ENCODE measurements at regions not wholly inside any gene's neighbourhood (a gene's known extent, or its start where the extent isn't known, plus 50 kb on each side); places are given as distances from the start of the nearest gene placed in this dataset.
A peak's percentile ranks its signal among the peaks of the same experiment; 100 is the strongest.

DNA sequence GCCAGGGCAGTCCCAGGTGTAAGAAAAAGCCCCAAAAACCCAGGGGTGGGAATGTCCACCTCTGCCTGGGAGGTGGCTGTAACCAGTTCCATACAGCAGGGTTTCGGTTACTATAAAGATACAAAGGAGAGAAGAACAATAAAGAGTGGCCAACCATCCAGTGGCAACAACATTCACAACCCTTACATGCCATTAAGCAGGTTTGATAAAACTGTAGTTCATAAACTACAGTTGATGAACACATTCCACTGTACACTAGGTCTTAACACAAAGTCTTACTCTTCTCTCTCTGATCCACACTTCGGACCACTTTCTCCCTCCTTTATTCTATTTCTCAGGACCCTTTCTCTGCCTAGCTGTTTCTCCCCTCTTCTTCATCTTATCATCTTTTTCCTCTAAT, 152.0 kb downstream of the TLE3 start:
- DNase-seq (ENCODE audit: low read depth in 3 of 3), result no peak

DNA sequence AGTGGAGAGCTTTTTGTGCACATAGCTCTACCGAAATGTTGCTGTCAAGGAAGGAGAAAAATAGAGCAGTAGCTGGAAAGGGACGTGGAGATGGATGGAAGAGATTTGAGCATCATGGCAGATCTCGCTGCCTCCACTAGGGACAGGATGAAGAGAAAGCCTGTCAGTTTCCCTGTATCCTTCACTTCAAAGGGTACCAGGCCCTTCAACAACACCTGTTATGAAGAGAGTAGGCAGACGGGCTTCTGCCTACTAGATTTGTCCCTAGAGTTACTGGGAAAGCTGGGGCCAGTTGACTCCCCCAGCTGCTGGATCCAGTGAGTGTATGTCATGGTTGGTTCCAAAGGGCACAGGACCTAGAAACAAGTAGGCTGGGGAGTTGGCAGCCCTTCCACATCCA, 150.8 kb downstream of the TLE3 start:
- no peak for DNase-seq (ENCODE audit: low read depth in 3 of 3)

DNA sequence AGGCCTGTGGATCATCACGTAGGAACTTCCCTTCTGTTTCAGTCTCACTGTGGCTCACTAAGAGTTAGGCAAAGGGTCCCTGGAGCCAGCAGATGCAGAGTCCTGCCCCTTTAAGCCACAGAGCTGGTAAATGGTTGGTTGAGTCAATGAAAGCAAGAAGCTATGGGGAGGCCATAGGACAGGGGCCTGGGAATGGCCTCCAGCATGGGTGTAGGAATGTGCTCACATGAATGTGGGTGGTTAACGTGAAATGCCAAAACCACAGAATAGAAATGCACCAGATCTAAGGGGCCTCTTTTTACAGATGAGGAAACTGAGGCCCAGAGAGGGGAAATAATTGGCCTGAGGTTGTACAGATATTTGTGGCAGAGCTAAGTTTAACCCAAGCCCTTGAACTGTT, 150.3 kb downstream of the TLE3 start:
- no peak for DNase-seq (ENCODE audit: low read depth in 3 of 3)

DNA sequence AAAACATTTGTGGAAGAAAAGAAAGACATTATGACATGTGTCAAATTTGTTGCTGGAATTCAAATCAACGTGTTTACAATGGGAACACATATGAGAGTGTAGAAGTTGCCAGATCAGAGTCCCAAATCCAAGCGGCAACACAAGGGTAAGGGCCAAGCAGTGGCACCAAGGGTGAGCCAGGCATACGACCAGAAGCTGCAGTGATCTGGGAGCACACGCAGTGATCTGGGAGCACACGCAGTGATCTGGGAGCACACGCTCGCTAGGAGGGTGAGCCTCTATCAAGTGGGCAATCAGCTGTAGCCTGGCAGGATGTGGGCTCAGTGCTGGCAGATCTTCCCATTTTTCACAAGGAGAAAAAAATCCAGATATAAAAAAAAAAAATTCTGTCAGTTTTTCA, 148.2 kb downstream of the TLE3 start:
- DNase-seq (ENCODE audit: low read depth in 3 of 3), result no peak

DNA sequence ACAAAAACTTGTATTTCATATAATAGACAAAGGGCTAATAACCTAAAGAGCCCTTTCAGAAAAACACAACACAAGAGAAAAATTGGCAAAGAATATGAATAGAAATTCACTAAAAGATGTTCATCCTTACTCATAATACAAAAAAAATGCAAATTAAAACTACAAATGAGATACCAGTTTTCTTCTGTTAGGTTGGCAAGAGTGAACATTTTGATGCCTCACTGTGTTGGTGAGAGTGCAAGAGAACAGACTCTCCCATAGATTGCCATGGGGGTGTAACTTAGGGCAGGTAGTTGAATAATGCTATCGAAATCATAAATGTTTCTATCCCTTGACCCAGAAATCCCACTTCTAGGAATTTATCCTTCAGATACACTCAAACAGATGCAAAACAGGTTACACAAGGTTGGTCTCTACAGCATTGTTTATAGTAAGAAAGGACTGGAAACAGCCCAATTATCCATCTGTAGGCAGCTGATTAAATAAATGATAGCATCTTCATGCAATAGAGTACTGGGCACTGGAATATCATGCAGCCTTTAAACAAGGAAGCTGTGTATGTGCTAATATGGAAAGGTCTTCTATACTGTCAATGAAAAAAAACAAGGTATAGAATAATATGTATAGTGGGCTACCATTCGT, 146.3 kb downstream of the TLE3 start:
- no peak for DNase-seq (ENCODE audit: low read depth in 3 of 3)

DNA sequence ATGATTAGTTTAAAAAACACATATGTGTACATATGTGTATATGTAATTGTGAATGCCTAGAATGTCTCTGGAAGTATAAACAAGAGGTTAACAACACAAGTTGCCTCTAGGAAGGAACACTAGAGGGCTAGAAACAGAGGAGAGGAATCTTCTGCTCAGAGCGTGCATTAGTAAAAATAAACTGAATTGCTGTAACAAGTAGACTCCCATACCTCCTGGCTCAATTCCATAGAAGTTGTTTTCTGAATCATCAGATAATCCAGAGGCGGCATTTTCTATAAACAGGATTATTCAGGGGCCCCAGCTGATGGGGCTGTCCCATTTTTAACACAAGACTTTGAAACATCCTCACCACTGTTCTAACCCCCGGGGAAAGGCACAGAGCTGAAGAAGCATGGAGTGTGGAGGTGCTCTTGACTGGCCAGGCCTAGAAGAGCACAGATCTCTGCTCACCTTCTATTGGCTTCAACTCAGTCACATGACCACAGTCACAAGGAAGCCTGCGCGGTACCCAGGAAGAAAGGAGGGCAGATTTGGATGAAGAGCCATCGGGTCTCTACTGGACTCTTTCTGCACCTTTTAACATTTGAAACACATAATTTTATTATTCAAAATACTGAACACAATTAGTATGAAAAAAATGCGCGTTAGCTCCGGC, 145.7 kb downstream of the TLE3 start:
- no peak for DNase-seq (ENCODE audit: low read depth in 3 of 3)

DNA sequence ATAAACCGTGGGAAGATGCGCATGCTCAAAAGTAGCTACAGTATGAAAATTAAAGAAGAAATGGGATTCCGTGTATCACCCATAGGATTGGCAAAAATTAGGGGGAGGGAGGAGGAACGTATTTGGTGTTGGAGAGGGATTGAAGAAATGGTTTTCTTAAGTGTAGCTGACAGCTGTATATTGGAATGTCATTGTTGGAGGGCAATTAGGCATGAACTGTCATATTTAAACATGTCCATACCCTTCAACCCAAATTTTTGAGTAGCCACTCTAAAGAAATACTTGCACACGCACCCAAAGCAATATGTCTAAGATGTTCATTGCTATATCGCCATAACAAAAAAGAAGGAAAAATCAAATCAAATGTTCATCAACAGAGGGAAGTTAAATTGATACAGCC, 144.7 kb downstream of the TLE3 start:
- DNase-seq (ENCODE audit: low read depth in 3 of 3), result no peak

DNA sequence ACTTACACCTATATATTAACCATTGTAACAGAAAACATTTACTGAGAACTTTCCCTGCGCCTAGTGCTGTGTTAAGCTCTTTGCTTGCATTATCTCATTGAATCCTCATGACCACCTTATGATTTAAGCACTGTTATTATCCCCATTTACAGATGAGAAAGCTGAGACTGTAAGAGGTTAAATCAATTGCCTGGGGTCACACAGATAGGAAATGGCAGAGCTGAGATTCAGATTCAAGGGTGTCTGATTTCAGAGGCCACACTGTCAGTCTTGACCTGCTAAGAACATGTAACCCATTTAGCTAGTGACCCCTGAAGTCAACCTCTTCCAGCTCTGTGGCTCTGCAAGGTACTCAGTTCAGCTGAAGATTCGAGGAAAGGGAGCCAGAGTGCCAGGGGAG, 143.9 kb downstream of the TLE3 start:
- no peak for DNase-seq (ENCODE audit: low read depth in 3 of 3)

DNA sequence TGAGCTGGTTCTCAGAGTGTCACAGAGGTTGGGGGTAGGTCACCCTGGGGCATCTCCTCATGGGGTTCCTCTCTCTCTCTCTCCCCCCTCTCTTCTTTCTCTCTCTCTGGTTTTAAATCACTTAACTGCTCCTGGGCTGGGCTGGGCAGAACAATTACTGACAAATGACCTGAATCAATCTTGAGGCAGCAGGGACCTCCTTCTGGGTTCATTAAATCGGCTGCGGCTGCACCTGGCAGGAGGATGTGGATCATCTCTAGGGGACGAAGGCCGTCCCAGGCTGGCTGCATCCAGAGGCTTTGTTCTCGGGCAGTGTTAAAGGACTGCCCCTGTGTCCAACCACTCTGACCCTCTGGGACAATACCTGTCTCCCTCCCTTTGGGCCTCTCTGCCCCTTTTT, 143.1 kb downstream of the TLE3 start:
- DNase-seq (ENCODE audit: low read depth in 3 of 3), result no peak

DNA sequence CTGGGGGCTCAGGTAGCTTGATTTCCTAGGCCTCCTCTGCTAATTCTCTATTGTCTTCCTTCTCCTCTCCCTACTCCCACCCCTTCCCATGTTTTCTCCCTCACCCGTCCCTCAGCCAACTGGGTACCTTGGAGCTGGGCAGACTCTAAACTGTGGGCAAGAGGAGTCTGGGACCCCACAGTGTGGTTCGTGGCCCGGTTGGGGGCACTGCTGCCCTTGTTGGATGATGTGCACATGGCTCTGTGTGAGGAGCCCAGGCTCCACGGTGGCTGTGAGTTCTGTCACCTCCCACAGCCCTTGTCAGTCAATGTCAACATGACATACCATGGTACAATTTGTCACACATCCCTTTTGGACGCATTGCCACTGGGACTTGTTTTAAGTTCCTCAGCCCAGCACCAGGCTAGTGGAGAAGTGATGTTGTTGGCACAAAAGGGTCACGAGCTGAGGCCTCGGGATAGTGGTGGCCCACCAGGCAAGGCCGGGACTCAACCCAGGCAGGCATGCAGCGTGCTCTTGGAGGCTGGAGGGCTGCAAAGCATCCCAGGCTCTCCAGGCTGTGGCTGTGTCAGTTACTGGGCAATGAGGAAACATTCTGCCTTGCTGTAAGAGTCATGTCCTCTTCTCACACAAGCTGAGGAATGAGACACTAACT, 142.3 kb downstream of the TLE3 start:
- DNase-seq (ENCODE audit: low read depth in 3 of 3), result no peak

DNA sequence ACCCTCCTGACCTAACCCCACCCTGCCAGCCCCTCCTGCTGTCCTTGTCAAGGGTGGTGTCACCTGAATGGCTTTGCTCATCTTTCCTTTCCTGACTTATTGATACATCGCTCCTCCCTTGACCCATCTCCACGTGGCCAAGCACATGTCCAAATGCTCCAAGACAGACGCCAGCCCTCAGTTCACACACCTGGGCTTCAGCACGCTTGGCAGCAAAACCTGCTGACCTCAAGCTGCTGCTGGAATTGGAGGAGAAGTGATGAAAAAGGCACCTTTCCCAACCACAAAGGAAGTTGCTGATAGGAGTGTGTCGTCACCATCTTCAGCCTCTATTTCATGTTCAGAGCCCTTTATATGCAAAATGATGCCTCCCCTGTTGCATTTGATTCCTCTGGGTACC, 141.3 kb downstream of the TLE3 start:
- no peak for DNase-seq (ENCODE audit: low read depth in 3 of 3)

DNA sequence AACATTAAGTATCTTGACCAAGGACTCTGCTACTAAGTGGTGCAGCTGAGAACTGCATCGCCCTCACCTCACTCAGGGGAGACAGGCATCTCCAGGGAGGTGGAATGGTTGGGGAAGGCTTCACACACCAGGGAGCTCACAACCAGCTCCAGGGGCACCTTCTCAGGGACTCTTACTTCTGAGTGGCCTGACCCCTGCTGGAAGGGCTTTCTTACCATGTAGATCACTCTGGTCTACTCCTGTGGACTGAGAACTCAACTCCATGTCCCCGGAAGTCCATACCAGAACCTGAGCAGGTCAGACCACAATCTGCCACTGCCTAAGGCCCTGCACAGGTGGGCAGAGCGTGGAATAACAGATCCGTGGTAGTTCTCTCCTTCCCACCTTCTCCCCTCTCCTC, 140.5 kb downstream of the TLE3 start:
- DNase-seq (ENCODE audit: low read depth in 3 of 3), result no peak

DNA sequence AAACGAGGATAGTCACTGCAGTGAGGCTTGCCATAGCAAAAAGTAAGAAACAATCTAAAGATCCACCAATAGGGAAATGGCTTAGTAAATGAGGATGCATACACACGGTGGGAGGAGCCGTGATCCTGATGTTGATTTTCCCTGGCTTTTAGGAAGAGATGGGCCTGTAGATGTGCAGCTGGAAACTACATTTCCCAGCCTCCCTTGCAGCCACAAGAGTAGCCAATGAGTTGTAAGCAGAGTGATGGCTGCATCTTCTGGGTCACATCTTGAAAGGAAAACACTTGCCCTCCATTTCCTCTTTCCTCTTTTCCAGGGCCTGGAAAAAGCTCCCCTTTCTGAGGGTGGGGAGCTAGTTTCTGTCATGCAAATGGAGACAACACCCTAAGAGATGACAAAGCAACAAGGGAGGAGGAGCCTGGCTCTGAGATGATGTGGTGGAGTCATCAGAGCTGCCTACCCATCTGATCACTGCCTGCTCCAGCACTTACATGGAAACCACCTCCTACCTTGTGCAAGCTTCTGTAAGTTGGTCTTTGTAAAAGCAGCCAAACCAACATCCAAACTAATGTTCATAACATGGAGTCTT, 139.1 kb downstream of the TLE3 start:
- no peak for DNase-seq (ENCODE audit: low read depth in 3 of 3)

DNA sequence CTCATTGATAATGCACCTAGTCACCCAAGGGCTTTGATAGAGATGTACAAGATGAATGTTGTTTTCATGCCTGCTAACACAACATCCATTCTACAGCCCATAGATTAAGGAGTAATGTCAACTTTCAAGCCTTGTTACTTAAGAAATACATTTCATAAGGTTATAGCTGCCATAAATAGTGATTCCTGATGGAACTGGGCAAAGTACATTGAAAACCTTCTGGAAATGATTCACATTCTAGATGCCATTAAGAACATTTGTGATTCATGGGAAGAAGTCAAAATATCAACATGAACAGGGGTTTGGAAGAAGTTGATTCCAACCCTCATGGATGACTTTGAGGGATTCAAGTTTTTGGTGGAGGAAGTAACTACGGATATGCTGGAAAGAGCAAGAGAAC, 135.2 kb downstream of the TLE3 start:
- DNase-seq (ENCODE audit: low read depth in 3 of 3), result no peak

DNA sequence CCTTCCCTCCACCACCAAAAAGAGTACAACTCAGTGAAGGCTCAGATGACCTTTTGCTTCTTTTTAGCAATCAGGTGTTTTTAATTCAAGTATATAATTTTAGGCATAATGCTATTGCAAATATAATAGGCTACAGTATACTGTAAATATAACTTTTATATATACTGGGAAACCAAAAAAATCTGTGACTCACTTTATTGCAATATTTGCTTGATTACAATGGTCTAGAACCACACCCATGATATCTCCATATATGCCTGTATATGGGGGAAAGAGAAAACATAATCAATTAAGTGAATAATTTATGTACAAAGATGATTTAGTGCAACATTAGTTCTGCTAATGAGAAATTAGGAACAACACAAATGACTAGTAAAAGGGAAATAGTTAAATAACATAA, 134.3 kb downstream of the TLE3 start:
- DNase-seq (ENCODE audit: low read depth in 3 of 3), result no peak

DNA sequence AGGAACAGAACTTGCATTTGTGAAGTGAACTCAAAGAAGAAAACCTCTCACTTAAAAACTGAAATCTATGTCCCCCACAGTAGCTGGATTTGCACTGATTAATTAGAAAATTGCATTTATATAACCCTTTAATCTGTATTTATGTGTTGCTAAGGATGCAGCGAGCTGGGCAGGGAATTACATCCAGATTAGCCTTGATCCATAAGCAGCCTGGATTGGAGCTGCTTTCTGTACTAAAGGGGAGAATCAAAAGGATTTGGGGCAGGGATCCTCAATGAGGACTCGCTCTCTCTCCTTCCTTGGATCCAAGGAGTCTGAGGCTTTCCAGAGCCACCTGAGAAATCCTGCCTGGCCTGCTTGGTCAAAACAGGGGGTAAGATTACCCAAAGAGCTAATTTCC, 125.9 kb downstream of the TLE3 start:
- no peak for DNase-seq (ENCODE audit: low read depth in 3 of 3)

DNA sequence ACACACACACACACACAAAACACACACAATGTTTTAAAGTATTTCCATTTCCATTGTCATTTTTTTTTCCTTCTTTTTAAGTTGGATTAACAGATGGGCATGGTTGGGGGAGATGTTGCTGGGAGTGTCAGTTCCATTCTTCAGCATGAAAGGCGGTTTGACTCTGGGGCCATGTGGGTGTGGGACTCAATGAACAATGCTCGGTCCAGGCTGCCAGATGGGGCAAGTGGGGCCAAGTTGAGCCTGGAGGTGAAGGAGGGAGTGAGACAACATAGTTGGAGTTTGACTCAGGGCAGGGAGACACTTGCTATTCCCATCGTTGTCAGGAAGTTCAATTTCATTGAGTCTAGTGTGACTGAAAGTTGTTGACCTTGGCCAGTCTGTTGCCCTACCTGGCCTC, 125.3 kb downstream of the TLE3 start:
- DNase-seq (ENCODE audit: low read depth in 3 of 3), result no peak

DNA sequence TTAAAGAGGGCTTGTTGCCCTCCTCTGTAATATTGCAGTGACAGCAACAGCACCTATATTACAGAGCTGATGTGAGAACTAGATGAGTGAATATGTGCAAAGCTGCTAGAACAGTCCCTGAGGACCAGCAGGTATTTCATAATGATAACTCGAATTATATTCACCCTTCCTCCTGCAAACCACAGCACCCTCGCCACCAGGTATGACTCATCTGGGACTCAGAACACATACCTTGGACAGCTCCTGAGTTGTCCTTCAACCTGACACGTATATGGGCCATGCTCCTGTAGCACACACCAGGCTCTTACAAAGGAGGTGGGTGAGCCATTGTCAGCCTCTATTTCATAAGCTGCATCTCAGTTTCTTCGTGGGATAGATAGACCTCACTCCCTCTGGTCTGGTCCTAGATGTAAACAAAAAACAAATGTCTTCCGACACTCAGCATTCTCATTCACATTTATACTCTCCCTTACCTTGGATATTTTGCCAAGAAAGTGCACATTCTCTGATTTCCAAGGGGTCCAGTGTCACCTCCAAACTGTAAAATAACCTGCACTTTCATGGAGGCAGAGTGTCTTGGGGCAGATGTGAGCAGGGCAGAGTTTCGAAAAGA, 124.5 kb downstream of the TLE3 start:
- peak; percentile 11 to 20 (median 18) for DNase-seq (ENCODE audit: low read depth in 3 of 3)

DNA sequence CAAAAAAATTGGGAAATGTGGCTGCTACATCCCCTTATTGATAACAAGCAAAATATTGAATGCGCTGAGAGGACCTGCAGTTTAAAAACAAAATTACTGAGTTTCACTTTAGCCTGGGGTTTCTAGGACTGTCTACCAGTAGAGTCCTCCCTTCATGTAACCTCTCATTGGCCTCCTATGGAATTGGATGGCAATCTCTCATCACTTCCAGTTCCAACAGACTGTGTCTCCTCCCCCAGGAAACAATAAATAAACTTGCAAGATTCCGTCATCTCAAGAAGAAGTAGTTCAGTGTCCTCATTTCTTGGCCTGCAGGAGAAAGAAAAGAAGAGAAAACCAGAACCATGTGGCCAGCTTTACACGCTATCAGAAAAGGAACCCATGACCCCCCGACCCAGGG, 123.8 kb downstream of the TLE3 start:
- no peak for DNase-seq (ENCODE audit: low read depth in 3 of 3)

DNA sequence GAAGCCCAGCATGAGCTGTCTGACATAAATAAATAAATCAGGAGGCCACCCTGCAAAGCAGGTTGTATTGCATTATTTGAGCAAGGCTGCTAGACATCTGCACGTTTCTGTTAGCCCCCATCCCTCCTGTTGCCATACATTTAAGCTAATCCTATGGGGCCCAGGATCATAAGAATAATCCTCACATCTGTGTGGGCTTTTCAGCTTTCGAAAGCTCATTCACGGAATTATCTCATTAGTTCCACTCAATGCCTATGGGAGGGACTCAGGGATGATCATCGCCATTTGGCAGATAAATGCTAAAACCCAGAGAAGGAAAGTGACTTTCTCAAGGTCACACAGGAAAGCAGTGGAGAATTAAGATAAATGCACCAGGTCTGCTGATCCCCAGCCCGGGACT, 123.4 kb downstream of the TLE3 start:
- DNase-seq (ENCODE audit: low read depth in 3 of 3), result no peak

DNA sequence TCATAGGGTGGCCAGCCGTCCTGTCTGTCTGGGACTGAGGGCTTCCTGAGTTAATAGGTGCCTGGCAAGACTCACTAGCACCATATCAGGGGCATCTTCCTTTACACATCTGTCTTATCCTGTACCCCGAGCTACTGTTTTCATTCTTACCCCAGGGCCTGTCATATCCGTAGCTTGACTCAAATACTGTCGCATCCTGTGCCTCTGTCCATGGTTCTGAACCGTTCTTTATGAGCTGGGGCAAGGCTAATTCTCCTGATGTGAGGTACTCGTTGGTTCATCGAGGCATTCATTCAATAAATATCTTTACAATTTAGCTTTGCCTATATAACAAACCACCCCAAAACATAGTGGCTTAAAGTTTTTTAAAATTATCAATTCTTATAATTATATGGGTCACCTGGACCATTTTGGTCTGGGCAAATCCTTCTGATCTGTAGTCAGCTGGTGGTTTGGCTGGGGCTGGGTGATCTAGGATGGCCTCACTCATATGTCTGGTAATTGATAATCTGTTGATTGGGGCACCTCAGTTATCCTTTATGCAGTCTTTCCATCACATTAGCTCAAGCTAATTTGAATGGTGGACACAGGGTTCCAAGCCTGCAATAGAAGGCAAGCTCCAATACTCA, 121.2 kb downstream of the TLE3 start:
- peak; percentile 18 to 65 (median 28) for DNase-seq (ENCODE audit: low read depth in 3 of 3)

DNA sequence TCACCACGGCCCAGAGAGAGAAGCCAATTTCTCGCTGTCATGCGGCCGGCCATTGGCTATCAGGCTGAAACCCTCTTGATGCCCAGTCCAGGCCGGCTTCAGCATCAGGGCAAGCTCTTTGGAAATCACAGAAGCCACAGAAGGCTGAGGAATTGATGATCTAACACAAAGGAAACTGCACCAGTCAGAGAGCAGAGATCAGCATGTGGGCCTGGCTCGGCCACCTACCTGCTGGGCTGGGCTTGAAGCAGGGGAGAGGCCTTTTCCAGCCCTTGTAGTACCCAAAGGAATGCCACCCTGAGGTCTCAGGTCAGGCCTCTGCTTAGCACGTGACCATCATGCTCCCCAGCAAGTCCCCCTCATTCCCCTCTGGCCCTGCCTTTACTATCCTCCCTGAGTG, 119.1 kb downstream of the TLE3 start:
- DNase-seq (ENCODE audit: low read depth in 3 of 3), result no peak
